BJ (cell line): ENCODE measurements at regions not wholly inside any gene's neighbourhood (a gene's known extent, or its start where the extent isn't known, plus 50 kb on each side); places are given as distances from the start of the nearest gene placed in this dataset.

Experiments used
- CTCF ChIA-PET: fragments of 350-600 bp; formaldehyde crosslinking; extraction: SDS; loops from one replicate; lab custom pipeline; 2021; ENCODE audit warnings: antibody characterized with exemption, inconsistent platforms; lab: Yijun Ruan, JAX
- POLR2A ChIA-PET: fragments of 300-600 bp; sonication (Branson Sonifier 250); formaldehyde crosslinking; extraction: SDS; loops from one replicate; lab custom pipeline; 2021; ENCODE audit warnings: antibody characterized with exemption; lab: Charles Lee
- DNase-seq: peaks from one replicate; pipeline ENCODE4 v3.0.0-alpha.2; 2011; ENCODE audit warnings: low read depth
- H3K27me3 ChIP-seq: 2 replicates; pipeline ENCODE4 v1.6.0; 2011; ENCODE audit warnings: low read length; ENCODE audit not compliant: control insufficient read depth, insufficient read depth
- H3K36me3 ChIP-seq: 2 replicates; pipeline ENCODE4 v1.5.1; 2011; ENCODE audit warnings: low read length; ENCODE audit not compliant: control insufficient read depth, insufficient read depth
- H3K4me3 ChIP-seq: 2 replicates; pipeline ENCODE4 v1.5.1; 2011; ENCODE audit warnings: low read depth, mild to moderate bottlenecking, control low read depth, low read length
- CTCF ChIP-seq: IDR thresholded peaks from 2 replicates; pipeline ENCODE4 v1.5.1; 2011; ENCODE audit warnings: low read depth, mild to moderate bottlenecking, control low read depth, inconsistent platforms, low read length, moderate library complexity; ENCODE audit not compliant: insufficient read depth

- Histone ChIP-seq H3K4me3 (no peak overlapping the region), H3K36me3 (no peaks in the 10 kb centered on the region), H3K27me3 (no peaks in the 10 kb centered on the region)
- TF ChIP-seq CTCF, result no peak
- ChIA-PET POLR2A (no interaction called here), CTCF (no interaction called here)
- DNase-seq, result no peak
These were observed 336.5 kb downstream of the DIRAS2 start for GRCh38 chr9:90306158-90306557.

- DNase-seq, result no peak
- ChIA-PET CTCF (interaction anchor here (3.0 kb wide), 1 partner anchor 11 kb away, joined by 8 read pairs; no protein-coding TSS in a partner anchor), POLR2A (no interaction called here)
- Histone ChIP-seq H3K36me3 (no peaks in the 10 kb centered on the region), H3K4me3 (no peak overlapping the region), H3K27me3 (no peaks in the 10 kb centered on the region)
- TF ChIP-seq CTCF, result no peak
These were observed 335.3 kb downstream of the DIRAS2 start for GRCh38 chr9:90307167-90307833.

- ChIA-PET CTCF (interaction anchor here (3.0 kb wide), 1 partner anchor 10 kb away, joined by 8 read pairs; no protein-coding TSS in a partner anchor), POLR2A (no interaction called here)
- TF ChIP-seq CTCF, result no peak
- no peaks in the 10 kb centered on the region for H3K36me3 ChIP-seq
- H3K4me3 ChIP-seq, result no peak overlapping the region
- DNase-seq, result no peak
- H3K27me3 ChIP-seq, result no peaks in the 10 kb centered on the region
These were observed 334.7 kb downstream of the DIRAS2 start for GRCh38 chr9:90307891-90308290.

GRCh38 chr9:90308691-90309090 lies 333.9 kb downstream of the DIRAS2 start:
- H3K27me3 ChIP-seq, result no peaks in the 10 kb centered on the region
- no peak overlapping the region for H3K4me3 ChIP-seq
- ChIA-PET CTCF (interaction anchor here (3.0 kb wide), 1 partner anchor 10 kb away, joined by 8 read pairs; no protein-coding TSS in a partner anchor), POLR2A (no interaction called here)
- no peak for TF ChIP-seq CTCF
- DNase-seq, result no peak
- no peaks in the 10 kb centered on the region for H3K36me3 ChIP-seq

GRCh38 chr9:90309809-90310520 lies 332.7 kb downstream of the DIRAS2 start:
- Histone ChIP-seq H3K27me3 (no peaks in the 10 kb centered on the region), H3K4me3 (no peak overlapping the region), H3K36me3 (no peaks in the 10 kb centered on the region)
- TF ChIP-seq CTCF, result no peak
- CTCF ChIA-PET, result interaction anchor here (0.7 to 3.0 kb wide), 2 partner anchors 8 to 560 kb away, joined by 3 to 8 read pairs; no protein-coding TSS in a partner anchor
- POLR2A ChIA-PET, result no interaction called here
- no peak for DNase-seq
